Erythroblast (primary cell): ENCODE measurements at regions not wholly inside any gene's neighbourhood (a gene's known extent, or its start where the extent isn't known, plus 50 kb on each side); places are given as distances from the start of the nearest gene placed in this dataset.

Source experiments
- GATA1 ChIP-seq: IDR thresholded peaks from 2 replicates; pipeline ENCODE4 v1.6.1; 2011; ENCODE audit warnings: low read depth, mild to moderate bottlenecking, control low read depth, low read length, moderate library complexity
- POLR2A ChIP-seq: IDR thresholded peaks from 2 replicates; pipeline ENCODE4 v1.6.1; 2011; ENCODE audit warnings: mild to moderate bottlenecking, low read length

- TF ChIP-seq POLR2A, result no peak
- no peak for TF ChIP-seq GATA1
These were observed 62.7 kb downstream of the ADRA2A start for GRCh38 chr10:111139567-111139966.
